GM18511 (cell line): ENCODE measurements at regions not wholly inside any gene's neighbourhood (a gene's known extent, or its start where the extent isn't known, plus 50 kb on each side); places are given as distances from the start of the nearest gene placed in this dataset.
A peak's percentile ranks its signal among the peaks of the same experiment; 100 is the strongest.
"Not testable (repeated sequence)": the region's sequence is repeated elsewhere in the genome, so short reads cannot be mapped to it uniquely, and the experiment has no call there.

Experiments used
- ATAC-seq: cut with Tn5 transposase; IDR thresholded peaks from one replicate; pipeline ENCODE4 v1.9.1; 2021; ENCODE audit warnings: mild to moderate bottlenecking, moderate library complexity; ENCODE audit not compliant: unreplicated experiment

GRCh38 chr5:118554241-118554640 lies 434.1 kb downstream of the DTWD2 start:
- no peak for ATAC-seq

- ATAC-seq = no peak
These were observed 434.7 kb downstream of the DTWD2 start for GRCh38 chr5:118553662-118554061.

GRCh38 chr5:118552731-118553360 lies 435.5 kb downstream of the DTWD2 start:
- no peak for ATAC-seq

GRCh38 chr5:118552146-118552545 lies 436.2 kb downstream of the DTWD2 start:
- ATAC-seq = no peak

DNA sequence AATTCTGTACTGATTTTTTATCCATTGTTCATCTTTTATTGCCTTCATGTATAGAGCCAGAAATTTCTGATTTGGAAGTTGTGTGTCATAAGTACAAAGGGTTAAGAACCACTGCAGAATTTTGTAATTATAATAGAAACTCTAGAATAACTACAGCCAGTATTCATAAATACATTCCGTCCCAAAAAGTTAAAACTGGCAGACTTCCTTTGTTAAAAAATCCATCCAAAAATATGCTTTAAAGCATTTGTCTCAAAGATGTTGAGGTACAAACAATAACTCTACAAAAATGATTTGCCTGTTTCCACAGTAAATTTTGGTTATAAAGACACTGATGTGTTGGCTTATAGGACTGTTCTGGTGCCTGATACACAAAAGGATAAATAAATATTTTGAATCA lies 436.6 kb downstream of the DTWD2 start:
- ATAC-seq = no peak

DNA sequence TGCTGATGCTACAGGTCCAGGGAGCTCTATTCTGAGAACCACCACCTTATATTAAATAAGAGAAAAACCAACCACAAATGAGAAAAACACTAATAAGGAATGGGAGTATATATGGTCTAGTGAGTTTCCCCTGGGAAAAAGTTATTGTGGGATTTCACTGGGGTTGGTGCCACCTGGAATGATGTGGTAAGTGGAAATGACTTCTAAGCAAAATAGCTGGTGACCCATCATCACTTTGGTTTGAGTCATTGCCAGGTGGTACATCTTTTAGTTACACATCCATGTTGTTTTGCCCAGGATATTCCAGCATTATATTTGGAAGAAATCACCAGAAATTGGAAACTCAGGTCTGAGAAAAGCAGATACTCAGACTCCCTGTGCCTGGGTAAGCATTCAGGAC lies 437.3 kb downstream of the DTWD2 start:
- no peak for ATAC-seq

GRCh38 chr5:118548761-118549720 lies 439.3 kb downstream of the DTWD2 start:
- ATAC-seq = no peak

DNA sequence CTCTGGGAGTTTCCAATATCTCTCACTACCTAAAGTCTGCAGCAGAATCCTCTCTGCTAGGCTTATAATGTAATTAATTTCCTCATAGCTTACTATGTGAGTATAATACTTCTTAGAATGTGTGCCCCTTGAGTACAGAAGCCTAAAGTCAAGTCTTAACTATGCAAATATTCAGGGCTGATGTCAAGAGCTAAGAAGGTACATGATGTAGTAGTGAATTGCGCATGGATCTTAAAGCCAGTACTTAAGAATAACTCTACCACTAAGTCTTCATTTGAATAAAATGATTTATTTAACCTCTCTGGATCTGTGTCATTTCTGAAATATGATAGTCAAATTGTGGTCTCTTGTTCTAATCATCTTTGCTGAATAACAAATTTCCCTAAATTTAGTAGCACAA lies 442.9 kb downstream of the DTWD2 start:
- ATAC-seq = no peak

GRCh38 chr5:118544887-118545449 lies 443.4 kb downstream of the DTWD2 start:
- ATAC-seq = no peak

DNA sequence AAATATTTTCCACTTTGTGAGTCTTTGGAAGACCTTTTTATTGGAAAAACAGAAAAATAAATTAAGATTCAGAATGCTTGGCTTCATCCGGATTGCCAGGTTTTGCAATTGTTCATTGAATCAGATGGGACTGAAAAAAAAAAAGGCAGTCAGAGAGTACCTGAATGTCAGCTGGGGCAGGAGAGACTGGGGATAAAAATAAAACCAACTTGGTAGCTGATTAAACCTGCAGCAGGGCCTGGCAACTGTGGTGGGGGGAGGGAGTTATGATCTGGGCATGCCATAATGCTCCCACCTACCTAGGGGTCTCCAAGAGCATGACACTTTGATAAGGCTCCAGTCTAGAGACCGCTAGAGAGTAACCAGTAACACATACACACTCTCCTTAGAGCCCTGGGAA lies 454.4 kb downstream of the DTWD2 start:
- no peak for ATAC-seq

GRCh38 chr5:118533156-118533555 lies 455.2 kb downstream of the DTWD2 start:
- no peak for ATAC-seq

DNA sequence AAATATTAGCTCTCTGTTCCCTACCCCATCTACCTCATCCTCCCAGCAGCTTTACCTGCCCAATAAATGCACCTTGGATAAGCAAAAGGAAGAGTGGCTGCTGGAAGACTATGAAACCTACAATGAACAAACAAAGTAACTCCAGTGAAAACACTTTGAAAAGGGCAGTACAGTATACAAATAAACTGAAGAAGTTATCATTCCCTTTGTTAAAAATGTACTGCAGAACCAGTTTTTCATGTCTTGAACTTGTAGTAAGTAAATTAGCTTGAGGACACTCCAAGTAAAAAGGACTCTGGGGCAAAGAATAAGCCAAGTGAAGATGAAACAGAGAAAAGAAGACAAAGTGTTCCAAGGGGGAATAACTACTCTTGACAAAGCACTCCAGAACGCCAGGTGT lies 457.1 kb downstream of the DTWD2 start:
- no peak for ATAC-seq

DNA sequence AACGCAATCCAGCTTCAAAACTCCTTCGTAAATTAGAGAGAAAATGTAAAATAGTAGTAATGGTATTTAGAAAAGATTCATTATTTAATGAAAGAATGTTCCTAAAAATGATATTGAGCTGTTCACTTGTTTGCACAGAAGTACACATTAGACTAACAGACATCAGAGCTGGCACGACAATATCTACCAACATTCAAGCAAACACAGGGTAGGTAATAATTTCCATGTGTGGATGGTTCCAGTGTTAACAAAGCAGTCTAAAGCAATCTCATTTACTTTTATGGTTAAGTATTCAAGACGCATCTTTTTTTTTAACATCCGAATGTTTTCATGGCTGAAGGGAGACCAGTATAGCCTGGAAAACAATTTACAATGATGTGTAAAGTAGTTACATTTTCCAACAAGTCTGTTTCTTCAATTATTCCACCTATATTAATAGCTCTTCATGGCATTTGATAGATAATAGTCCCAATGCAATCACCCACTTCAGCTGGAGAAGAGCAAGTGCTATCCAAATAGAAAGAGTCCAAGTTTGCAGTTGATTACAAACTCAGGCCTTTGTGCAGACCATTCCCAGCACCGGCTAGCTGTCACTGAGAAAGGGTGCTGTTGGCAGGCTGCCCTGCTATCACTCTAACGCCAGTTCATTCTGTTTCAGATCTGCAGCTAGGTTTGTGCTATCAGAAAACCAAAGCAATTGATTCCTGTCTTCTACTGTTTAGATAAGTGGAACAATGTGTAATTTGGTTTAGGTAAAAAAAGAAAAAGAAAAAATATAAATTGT lies 458.8 kb downstream of the DTWD2 start:
- ATAC-seq = no peak

DNA sequence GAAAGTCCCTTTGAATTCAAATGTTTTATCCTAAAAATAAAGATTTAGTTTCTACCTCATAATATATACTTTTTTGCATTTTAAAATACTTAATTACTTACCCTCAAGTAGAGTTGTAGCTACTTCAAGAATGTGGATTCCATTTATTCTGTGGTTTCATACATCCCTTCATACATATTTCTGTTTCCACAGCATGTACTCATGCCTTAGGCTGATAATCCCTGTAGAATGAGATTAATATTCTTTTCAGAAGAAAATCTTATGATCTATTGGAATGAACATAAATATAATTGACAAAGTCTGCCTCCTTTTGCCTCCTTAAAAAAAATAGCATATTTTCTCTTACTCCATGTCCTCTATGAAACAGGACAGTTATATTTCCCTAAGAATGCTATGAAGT lies 465.7 kb downstream of the DTWD2 start:
- ATAC-seq = no peak

DNA sequence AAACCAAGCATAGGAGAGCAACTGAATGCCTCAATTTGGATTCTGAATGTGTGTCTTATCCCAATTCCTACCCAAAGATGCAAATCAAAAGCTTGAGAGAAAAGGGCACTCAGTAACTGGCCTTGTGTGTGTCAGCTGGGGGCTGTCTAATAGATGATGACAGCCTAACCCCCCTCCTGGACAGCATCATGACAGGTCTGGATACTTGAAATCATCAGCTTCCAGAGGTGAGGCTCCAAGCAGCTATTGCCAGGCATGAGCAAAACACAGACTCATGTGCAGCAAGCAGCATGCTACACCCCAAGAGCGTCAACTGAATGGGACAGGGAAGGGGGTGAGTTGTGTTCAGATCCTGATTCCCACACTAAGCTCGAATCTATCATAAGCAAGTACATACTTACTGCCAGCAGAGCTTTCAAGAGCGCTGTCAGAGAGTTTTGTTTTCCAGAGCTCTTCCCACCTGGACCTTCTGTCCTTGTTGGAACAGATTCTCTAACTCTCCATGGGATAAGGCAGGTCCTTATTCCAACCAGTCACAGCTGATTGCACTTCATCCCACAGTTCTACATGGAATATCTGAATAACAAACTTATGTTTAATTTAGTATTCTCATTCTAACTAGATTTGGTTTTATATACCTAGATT lies 467.5 kb downstream of the DTWD2 start:
- no peak for ATAC-seq

- no peak for ATAC-seq
These were observed 468.9 kb downstream of the DTWD2 start for GRCh38 chr5:118519466-118519865.

DNA sequence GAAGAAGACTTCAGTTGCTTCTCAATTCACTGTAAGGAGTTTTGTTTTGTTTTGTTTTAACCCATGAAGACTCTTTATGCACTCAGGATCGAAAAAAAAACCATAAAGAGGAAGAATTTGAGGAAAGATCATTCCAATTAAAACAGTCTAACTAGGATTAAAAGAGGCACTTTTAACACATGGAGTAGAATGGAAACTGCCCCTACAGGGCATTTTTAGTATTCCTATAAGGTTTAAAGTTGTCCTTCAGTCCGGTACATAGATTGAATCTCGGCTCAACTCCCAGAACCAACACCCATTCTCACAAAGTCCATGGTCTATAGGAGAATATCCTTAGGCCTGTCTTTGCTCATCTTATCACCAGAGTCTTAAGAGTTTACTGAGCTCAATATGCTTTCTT lies 469.6 kb downstream of the DTWD2 start:
- ATAC-seq = no peak

GRCh38 chr5:118511846-118512245 lies 476.5 kb downstream of the DTWD2 start:
- ATAC-seq = no peak

- peak; percentile 92 for ATAC-seq
These were observed 482.0 kb downstream of the DTWD2 start for GRCh38 chr5:118506217-118506852.

GRCh38 chr5:118502232-118502631 lies 486.1 kb downstream of the DTWD2 start:
- ATAC-seq = not testable (repeated sequence)
